ENCODE measurements at regions not wholly inside any gene's neighbourhood (a gene's known extent, or its start where the extent isn't known, plus 50 kb on each side); places are given as distances from the start of the nearest gene placed in this dataset.

DNA sequence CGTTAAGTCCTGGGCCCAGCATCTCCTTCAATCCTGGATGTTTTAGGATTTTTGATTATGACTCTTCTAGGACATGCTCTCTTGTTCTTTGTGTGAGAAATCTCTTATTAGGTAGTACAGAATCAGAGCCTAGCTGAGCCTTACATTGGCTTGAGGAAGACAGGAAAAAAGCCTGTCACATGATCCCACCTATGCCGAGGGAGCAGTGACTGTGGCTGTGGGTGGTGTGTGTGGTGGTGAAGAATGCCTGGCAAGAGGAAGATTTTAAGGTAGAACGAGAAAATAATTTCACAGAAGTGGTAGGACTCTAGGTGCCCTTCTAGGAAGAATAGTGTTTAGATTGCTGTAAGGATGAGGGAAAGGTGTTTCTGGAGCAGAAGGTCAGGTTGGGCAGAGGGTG lies 449.5 kb upstream of the PROX1 start:
- TF ChIP-seq, protein P1, sequence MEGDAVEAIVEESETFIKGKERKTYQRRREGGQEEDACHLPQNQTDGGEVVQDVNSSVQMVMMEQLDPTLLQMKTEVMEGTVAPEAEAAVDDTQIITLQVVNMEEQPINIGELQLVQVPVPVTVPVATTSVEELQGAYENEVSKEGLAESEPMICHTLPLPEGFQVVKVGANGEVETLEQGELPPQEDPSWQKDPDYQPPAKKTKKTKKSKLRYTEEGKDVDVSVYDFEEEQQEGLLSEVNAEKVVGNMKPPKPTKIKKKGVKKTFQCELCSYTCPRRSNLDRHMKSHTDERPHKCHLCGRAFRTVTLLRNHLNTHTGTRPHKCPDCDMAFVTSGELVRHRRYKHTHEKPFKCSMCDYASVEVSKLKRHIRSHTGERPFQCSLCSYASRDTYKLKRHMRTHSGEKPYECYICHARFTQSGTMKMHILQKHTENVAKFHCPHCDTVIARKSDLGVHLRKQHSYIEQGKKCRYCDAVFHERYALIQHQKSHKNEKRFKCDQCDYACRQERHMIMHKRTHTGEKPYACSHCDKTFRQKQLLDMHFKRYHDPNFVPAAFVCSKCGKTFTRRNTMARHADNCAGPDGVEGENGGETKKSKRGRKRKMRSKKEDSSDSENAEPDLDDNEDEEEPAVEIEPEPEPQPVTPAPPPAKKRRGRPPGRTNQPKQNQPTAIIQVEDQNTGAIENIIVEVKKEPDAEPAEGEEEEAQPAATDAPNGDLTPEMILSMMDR (IDR thresholded peaks at IDR 0.05; ENCODE audit: poor library complexity): no peak
- no peak for TF ChIP-seq EZH2 (IDR thresholded peaks at IDR 0.05; ENCODE audit: borderline replicate concordance)

Measured in hepatocyte (in vitro differentiated cells).